GM19023 (cell line): ENCODE measurements at regions not wholly inside any gene's neighbourhood (a gene's known extent, or its start where the extent isn't known, plus 50 kb on each side); places are given as distances from the start of the nearest gene placed in this dataset.

Experiments used
- ATAC-seq: cut with Tn5 transposase; IDR thresholded peaks from one replicate; pipeline ENCODE4 v1.9.1; 2021; ENCODE audit warnings: mild to moderate bottlenecking, moderate library complexity; ENCODE audit not compliant: unreplicated experiment

GRCh38 chr13:30844548-30845296 is 61.3 kb upstream of the MEDAG start:
- no peak for ATAC-seq

GRCh38 chr13:30845297-30846214 is 60.5 kb upstream of the MEDAG start:
- no peak for ATAC-seq

- no peak for ATAC-seq
Measured at GRCh38 chr13:30846311-30846710, 59.8 kb upstream of the MEDAG start.

- ATAC-seq = no peak
Measured at GRCh38 chr13:30846866-30847265, 59.2 kb upstream of the MEDAG start.

- ATAC-seq = no peak
Measured at GRCh38 chr13:30847650-30848307, 58.3 kb upstream of the MEDAG start.

GRCh38 chr13:30848332-30849027 is 57.6 kb upstream of the MEDAG start:
- no peak for ATAC-seq

GRCh38 chr13:30849611-30850010 is 56.5 kb upstream of the MEDAG start:
- ATAC-seq = no peak

- ATAC-seq = no peak
Measured at GRCh38 chr13:30850204-30850866, 55.7 kb upstream of the MEDAG start.

- ATAC-seq = no peak
Measured at GRCh38 chr13:30850867-30851211, 55.2 kb upstream of the MEDAG start.

- ATAC-seq = peak; percentile 72
Measured at GRCh38 chr13:30851697-30852096, 54.4 kb upstream of the MEDAG start.

- ATAC-seq = no peak
Measured at GRCh38 chr13:30855569-30855968, 50.5 kb upstream of the MEDAG start.

GRCh38 chr13:30856005-30856790 is 49.9 kb upstream of the MEDAG start:
- no peak for ATAC-seq
